ENCODE measurements at regions not wholly inside any gene's neighbourhood (a gene's known extent, or its start where the extent isn't known, plus 50 kb on each side); places are given as distances from the start of the nearest gene placed in this dataset.
"Not testable (repeated sequence)": the region's sequence is repeated elsewhere in the genome, so short reads cannot be mapped to it uniquely, and the experiment has no call there.

- DNase-seq (ENCODE audit: low read depth), result no peak
These were observed 154.5 kb upstream of the ZNF217 start for GRCh38 chr20:53748176-53748575.

- no peak for DNase-seq (ENCODE audit: low read depth)
These were observed 150.1 kb upstream of the ZNF217 start for GRCh38 chr20:53743607-53744260.

- DNase-seq (ENCODE audit: low read depth), result no peak
These were observed 149.0 kb upstream of the ZNF217 start for GRCh38 chr20:53742685-53743081.

- no peak for DNase-seq (ENCODE audit: low read depth)
These were observed 148.0 kb upstream of the ZNF217 start for GRCh38 chr20:53741726-53742028.

- DNase-seq (ENCODE audit: low read depth), result no peak
These were observed 146.5 kb upstream of the ZNF217 start for GRCh38 chr20:53739799-53740785.

- no peak for DNase-seq (ENCODE audit: low read depth)
These were observed 145.5 kb upstream of the ZNF217 start for GRCh38 chr20:53738945-53739798.

- peak; percentile 92 for DNase-seq (ENCODE audit: low read depth)
These were observed 144.7 kb upstream of the ZNF217 start for GRCh38 chr20:53738039-53738944.

GRCh38 chr20:53737396-53738038 lies 143.9 kb upstream of the ZNF217 start:
- no peak for DNase-seq (ENCODE audit: low read depth)

GRCh38 chr20:53736757-53737395 lies 143.2 kb upstream of the ZNF217 start:
- DNase-seq (ENCODE audit: low read depth), result no peak

GRCh38 chr20:53736122-53736756 lies 142.6 kb upstream of the ZNF217 start:
- no peak for DNase-seq (ENCODE audit: low read depth)

- DNase-seq (ENCODE audit: low read depth), result peak; percentile 84
These were observed 142.0 kb upstream of the ZNF217 start for GRCh38 chr20:53735536-53736050.

GRCh38 chr20:53734006-53734688 lies 140.5 kb upstream of the ZNF217 start:
- DNase-seq (ENCODE audit: low read depth), result no peak

GRCh38 chr20:53731595-53731994 lies 138.0 kb upstream of the ZNF217 start:
- DNase-seq (ENCODE audit: low read depth), result no peak

- DNase-seq (ENCODE audit: low read depth), result no peak
These were observed 134.7 kb upstream of the ZNF217 start for GRCh38 chr20:53728359-53728758.

- not testable (repeated sequence) for DNase-seq (ENCODE audit: low read depth)
These were observed 133.6 kb upstream of the ZNF217 start for GRCh38 chr20:53727239-53727638.

GRCh38 chr20:53725575-53725970 lies 131.9 kb upstream of the ZNF217 start:
- no peak for DNase-seq (ENCODE audit: low read depth)

- no peak for DNase-seq (ENCODE audit: low read depth)
These were observed 130.0 kb upstream of the ZNF217 start for GRCh38 chr20:53723621-53724020.

- DNase-seq (ENCODE audit: low read depth), result no peak
These were observed 129.4 kb upstream of the ZNF217 start for GRCh38 chr20:53723045-53723444.

GRCh38 chr20:53722515-53723036 lies 128.9 kb upstream of the ZNF217 start:
- no peak for DNase-seq (ENCODE audit: low read depth)

Data from GM04504 (cell line).